HG03103 (cell line): ENCODE measurements at regions not wholly inside any gene's neighbourhood (a gene's known extent, or its start where the extent isn't known, plus 50 kb on each side); places are given as distances from the start of the nearest gene placed in this dataset.

Source experiments
- ATAC-seq: cut with Tn5 transposase; IDR thresholded peaks from one replicate; pipeline ENCODE4 v1.9.1; 2021; ENCODE audit warnings: low read depth; ENCODE audit not compliant: unreplicated experiment

GRCh38 chr5:133806847-133807246, 161.6 kb downstream of the C5orf15 start:
- ATAC-seq, result no peak

GRCh38 chr5:133801955-133802751, 166.3 kb downstream of the C5orf15 start:
- no peak for ATAC-seq

- ATAC-seq, result no peak
These were observed 167.0 kb downstream of the C5orf15 start for GRCh38 chr5:133801431-133801830.

GRCh38 chr5:133799571-133800237, 168.7 kb downstream of the C5orf15 start:
- ATAC-seq, result no peak

DNA sequence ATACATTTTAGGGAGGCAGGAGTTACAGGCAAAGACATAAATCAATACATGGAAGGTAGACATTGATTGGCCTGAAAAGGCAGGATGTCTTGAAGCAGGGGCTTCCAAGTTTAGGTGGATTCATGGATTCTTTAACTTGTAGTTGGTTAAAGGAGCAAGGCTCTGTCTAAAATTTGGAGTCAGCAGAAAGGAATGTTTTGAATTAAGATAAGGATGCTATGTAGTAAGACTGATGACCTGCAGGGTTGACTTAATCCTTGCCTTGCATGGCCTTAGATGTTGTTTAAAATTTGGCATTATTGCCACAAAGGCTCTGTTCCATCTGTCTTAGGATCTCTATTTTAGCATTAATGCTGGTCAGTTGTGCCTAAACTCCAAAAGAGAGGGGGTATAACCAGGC, 171.3 kb downstream of the C5orf15 start:
- no peak for ATAC-seq

DNA sequence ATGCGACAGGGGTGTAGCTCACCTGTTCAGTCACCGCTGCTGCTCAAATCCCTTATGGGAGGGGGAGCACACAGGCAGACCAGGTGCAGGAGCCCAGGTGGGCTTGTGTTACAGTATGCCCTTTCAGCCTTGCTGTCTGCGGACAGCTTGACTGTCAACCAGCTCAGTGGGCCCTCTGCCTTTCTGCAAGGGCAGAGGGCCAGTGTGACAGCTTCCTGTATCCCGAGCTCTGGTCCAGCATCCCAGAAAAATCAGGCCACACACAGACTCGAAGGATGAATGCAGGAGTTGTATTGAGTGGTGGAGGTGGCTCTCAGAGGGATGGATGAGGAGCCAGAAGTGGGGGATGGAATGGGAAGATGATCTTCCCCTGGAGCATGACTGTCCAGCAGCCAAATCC, 172.2 kb downstream of the C5orf15 start:
- ATAC-seq, result no peak

- ATAC-seq, result no peak
These were observed 173.5 kb downstream of the C5orf15 start for GRCh38 chr5:133794771-133795415.

- no peak for ATAC-seq
These were observed 174.5 kb downstream of the C5orf15 start for GRCh38 chr5:133793756-133794465.

GRCh38 chr5:133792655-133793054, 175.8 kb downstream of the C5orf15 start:
- ATAC-seq, result no peak

- no peak for ATAC-seq
These were observed 176.4 kb downstream of the C5orf15 start for GRCh38 chr5:133792024-133792423.

GRCh38 chr5:133790898-133791297, 177.5 kb downstream of the C5orf15 start:
- no peak for ATAC-seq

- ATAC-seq, result no peak
These were observed 177.1 kb upstream of the FSTL4 start for GRCh38 chr5:133789428-133789827.

DNA sequence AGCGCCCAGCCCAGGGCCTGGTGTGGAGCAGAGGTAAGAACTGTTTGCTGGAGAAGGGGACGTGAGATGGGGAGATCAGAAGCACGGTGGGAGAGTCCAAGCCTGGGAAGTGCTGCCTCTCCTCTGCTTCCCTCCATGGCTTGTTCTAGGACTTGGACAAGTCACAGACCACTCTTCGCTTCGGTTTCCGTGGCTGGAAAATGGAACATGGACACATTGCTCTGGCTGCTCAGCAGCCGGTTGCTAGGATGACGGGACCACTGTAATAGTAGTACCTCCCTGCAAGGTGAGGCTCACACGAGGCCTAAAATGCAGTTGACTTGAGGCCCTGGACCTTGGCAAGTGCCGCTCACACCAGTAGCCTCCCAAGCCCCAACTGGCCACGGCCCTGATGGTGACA, 175.8 kb upstream of the FSTL4 start:
- ATAC-seq, result no peak

GRCh38 chr5:133786420-133786819, 174.1 kb upstream of the FSTL4 start:
- ATAC-seq, result no peak

DNA sequence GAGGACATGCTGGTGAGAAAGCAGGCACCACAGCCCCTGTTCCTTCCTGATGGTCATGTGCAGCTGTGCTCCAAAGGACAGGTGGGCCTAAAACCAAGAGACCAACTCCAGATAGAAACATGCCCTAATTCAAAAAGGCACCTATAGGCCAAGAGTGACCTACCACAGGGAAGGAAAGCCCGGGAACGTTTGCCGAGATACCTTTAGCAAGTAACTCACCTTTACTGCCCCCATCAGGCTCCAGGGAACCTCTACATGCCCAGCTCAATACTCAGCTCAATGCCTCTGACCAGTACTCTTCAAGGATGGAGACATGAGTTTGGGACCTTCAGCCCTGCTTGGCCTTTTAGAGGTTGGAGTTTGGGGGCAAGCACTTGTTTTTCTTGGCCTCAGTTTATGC, 172.8 kb upstream of the FSTL4 start:
- no peak for ATAC-seq

- no peak for ATAC-seq
These were observed 171.1 kb upstream of the FSTL4 start for GRCh38 chr5:133783481-133783880.

DNA sequence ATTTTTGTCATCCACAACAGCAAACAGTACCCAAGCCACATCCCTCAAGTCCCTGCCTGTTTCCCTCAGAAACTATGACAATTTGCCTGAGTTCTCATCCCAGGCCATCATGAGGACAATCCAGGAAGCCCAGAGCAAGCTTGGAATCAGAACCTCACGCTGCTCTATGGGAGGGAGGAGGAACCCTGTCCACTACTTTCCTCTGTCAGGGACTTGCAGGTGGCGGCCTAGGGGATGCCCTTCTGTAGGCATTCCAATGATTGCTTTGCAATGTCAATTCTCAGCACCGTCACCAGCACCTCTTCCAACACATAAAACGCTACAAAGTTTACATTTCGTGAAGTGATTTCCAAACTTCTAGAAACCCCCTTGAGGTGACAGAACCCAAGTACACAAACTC, 170.4 kb upstream of the FSTL4 start:
- ATAC-seq, result no peak

DNA sequence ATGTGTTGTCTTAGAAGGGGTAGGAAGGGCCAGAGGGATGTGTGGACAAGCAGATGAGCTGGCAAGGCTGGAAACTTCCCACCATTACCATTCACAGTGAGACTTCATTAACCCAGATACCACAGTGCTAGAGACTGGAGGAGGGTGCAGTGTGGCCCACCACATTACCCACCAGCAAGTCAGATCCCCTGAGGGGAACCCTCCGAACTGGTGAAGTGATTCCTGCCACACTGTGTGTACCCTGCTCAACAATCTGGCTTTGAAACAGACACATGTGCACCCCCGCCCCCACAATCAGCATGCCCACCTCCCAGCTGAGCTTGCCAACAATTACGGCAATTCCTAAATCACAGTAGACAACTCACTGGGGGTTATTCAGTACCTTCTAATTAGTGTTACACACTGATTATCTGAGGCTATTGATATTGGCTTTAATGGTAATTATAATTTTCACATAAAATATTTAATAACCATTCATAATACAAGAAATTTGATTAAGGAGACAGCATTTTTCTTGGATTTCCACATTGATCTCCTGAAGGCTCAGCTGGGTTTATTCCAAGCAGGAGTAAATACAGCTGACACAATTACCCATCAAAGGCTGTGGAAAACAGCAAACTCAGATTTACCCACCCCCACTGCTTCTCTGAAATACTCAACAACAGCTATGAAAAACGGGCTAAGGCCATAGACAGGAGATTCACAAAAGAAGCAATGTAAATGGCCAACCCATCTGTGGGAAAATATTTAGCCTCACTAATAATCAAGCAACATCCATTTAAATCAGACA, 169.3 kb upstream of the FSTL4 start:
- ATAC-seq, result no peak

DNA sequence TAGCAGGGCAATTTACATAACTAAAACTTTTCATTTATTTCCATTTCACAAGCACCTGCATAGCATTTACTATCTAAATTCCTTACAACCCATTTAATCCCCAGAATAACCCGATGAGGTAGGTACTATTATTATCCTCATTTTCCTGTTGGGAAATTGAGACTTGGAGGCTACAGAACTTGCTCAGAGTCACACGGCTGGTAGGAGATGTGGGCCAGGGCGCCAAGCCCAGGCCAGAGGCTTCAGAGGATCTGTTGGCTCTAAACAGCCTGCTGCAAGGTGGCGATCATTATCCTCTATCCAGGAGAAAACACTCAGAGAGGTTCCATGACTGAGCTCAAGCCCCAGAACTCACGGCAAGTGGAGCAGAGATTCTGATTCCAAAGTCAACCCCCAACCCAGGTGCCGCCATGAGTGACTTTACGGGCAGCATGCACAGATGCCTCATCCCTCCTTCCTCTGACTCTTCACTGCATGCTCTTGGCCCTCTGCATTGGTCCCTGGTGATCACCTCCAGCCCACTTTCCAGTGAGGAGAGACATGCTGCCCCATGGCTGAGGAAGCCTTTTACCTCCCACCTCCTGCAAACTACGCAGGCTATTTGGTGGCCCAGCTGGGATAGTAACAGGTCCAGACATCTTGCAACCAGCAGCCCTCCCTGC, 168.4 kb upstream of the FSTL4 start:
- no peak for ATAC-seq
